Vagina (tissue), 2 donors: ENCODE measurements at regions not wholly inside any gene's neighbourhood (a gene's known extent, or its start where the extent isn't known, plus 50 kb on each side); places are given as distances from the start of the nearest gene placed in this dataset.
"Not testable (repeated sequence)": the region's sequence is repeated elsewhere in the genome, so short reads cannot be mapped to it uniquely, and the experiment has no call there.

Source experiments
- DNase-seq, 2 donors: peaks; one replicate each; pipeline ENCODE4 v3.0.0-alpha.2; 2017; ENCODE audit errors: extremely low spot score in 2 of 2
- H3K27ac ChIP-seq: fragments of 200-600 bp; sonication (generic); one replicate; pipeline ENCODE4 v1.5.1; 2019
- H3K27me3 ChIP-seq: fragments of 200-600 bp; sonication (generic); one replicate; pipeline ENCODE4 v1.5.1; 2019
- H3K36me3 ChIP-seq, 2 donors: fragments of 200-600 bp; sonication (generic); one replicate each; pipeline ENCODE4 v1.5.1; 2017 to 2019
- H3K4me1 ChIP-seq: fragments of 200-600 bp; sonication (generic); one replicate; pipeline ENCODE4 v1.5.1; 2019
- H3K4me3 ChIP-seq, 2 donors: fragments of 200-600 bp; sonication (generic); 1 replicate in 1 of 2; 2 replicates in 1 of 2; pipeline ENCODE4 v1.5.1; 2016 to 2019
- H3K9me3 ChIP-seq: fragments of 200-600 bp; sonication (generic); one replicate; pipeline ENCODE4 v1.5.1; 2019
- POLR2A ChIP-seq, 2 donors: fragments of 450-650 bp; IDR thresholded peaks; one replicate each; pipeline ENCODE4 v1.6.1; 2017; ENCODE audit warnings: antibody characterized with exemption in 2 of 2, mild to moderate bottlenecking in 2 of 2, moderate library complexity in 2 of 2
- POLR2AphosphoS5 ChIP-seq, 2 donors: sonication (generic); formaldehyde crosslinking; IDR thresholded peaks; one replicate each; pipeline ENCODE4 v1.9.0; 2017; ENCODE audit warnings: antibody characterized with exemption in 2 of 2, mild to moderate bottlenecking in 2 of 2, low read depth in 1 of 2; ENCODE audit not compliant: insufficient read depth in 1 of 2
- intact Hi-C: fragments of 100-400 bp; cut with DNase I; formaldehyde crosslinking; loops from one replicate; pipeline ENCODE4 v1.15.1; 2023
- TF ChIP-seq, protein P1 (sequence below), 3 experiments: fragments of 450-650 bp in 2 of 3; fragments of 200-600 bp in 1 of 3; sonication (generic) in 1 of 3; IDR thresholded peaks; one replicate each; pipeline ENCODE4 v1.5.1; 2017 to 2019; ENCODE audit warnings: antibody characterized with exemption in 3 of 3, mild to moderate bottlenecking in 2 of 3, moderate library complexity in 2 of 3

GRCh38 chr9:1882711-1883403 lies 132.3 kb upstream of the SMARCA2 start:
- no peak overlapping the region for H3K27ac ChIP-seq
- intact Hi-C loops, result no loop called here
- no peak overlapping the region for H3K4me3 ChIP-seq
- no peak for DNase-seq
- no peaks in the 10 kb centered on the region for H3K36me3 ChIP-seq
- H3K9me3 ChIP-seq, result no peaks in the 10 kb centered on the region
- TF ChIP-seq POLR2AphosphoS5 (IDR thresholded peaks at IDR 0.05; ENCODE audit: insufficient read depth in 1 of 2, low read depth in 1 of 2) (no peak), POLR2A (IDR thresholded peaks at IDR 0.05) (no peak)
- TF ChIP-seq, protein P1, sequence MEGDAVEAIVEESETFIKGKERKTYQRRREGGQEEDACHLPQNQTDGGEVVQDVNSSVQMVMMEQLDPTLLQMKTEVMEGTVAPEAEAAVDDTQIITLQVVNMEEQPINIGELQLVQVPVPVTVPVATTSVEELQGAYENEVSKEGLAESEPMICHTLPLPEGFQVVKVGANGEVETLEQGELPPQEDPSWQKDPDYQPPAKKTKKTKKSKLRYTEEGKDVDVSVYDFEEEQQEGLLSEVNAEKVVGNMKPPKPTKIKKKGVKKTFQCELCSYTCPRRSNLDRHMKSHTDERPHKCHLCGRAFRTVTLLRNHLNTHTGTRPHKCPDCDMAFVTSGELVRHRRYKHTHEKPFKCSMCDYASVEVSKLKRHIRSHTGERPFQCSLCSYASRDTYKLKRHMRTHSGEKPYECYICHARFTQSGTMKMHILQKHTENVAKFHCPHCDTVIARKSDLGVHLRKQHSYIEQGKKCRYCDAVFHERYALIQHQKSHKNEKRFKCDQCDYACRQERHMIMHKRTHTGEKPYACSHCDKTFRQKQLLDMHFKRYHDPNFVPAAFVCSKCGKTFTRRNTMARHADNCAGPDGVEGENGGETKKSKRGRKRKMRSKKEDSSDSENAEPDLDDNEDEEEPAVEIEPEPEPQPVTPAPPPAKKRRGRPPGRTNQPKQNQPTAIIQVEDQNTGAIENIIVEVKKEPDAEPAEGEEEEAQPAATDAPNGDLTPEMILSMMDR (IDR thresholded peaks at IDR 0.05), result no peak
- H3K4me1 ChIP-seq, result no peaks in the 10 kb centered on the region
- no peaks in the 10 kb centered on the region for H3K27me3 ChIP-seq

GRCh38 chr9:1890201-1890600 lies 124.9 kb upstream of the SMARCA2 start:
- H3K27ac ChIP-seq, result no peak overlapping the region
- no peak overlapping the region for H3K4me3 ChIP-seq
- no peaks in the 10 kb centered on the region for H3K4me1 ChIP-seq
- no peaks in the 10 kb centered on the region for H3K36me3 ChIP-seq
- TF ChIP-seq, protein P1 (IDR thresholded peaks at IDR 0.05), result no peak
- TF ChIP-seq POLR2AphosphoS5 (IDR thresholded peaks at IDR 0.05; ENCODE audit: insufficient read depth in 1 of 2, low read depth in 1 of 2) (no peak), POLR2A (IDR thresholded peaks at IDR 0.05) (no peak)
- intact Hi-C loops, result no loop called here
- H3K9me3 ChIP-seq, result no peaks in the 10 kb centered on the region
- no peak for DNase-seq
- H3K27me3 ChIP-seq, result no peaks in the 10 kb centered on the region

- no peak for DNase-seq
- no peaks in the 10 kb centered on the region for H3K27me3 ChIP-seq
- no peaks in the 10 kb centered on the region for H3K9me3 ChIP-seq
- H3K27ac ChIP-seq, result no peak overlapping the region
- TF ChIP-seq, protein P1 (IDR thresholded peaks at IDR 0.05), result no peak
- TF ChIP-seq POLR2A (IDR thresholded peaks at IDR 0.05) (no peak), POLR2AphosphoS5 (IDR thresholded peaks at IDR 0.05; ENCODE audit: insufficient read depth in 1 of 2, low read depth in 1 of 2) (no peak)
- H3K4me1 ChIP-seq, result no peaks in the 10 kb centered on the region
- H3K4me3 ChIP-seq, result no peak overlapping the region
- intact Hi-C loops, result no loop called here
- H3K36me3 ChIP-seq, result no peaks in the 10 kb centered on the region
Observed at GRCh38 chr9:1890816-1891215, 124.3 kb upstream of the SMARCA2 start.

DNA sequence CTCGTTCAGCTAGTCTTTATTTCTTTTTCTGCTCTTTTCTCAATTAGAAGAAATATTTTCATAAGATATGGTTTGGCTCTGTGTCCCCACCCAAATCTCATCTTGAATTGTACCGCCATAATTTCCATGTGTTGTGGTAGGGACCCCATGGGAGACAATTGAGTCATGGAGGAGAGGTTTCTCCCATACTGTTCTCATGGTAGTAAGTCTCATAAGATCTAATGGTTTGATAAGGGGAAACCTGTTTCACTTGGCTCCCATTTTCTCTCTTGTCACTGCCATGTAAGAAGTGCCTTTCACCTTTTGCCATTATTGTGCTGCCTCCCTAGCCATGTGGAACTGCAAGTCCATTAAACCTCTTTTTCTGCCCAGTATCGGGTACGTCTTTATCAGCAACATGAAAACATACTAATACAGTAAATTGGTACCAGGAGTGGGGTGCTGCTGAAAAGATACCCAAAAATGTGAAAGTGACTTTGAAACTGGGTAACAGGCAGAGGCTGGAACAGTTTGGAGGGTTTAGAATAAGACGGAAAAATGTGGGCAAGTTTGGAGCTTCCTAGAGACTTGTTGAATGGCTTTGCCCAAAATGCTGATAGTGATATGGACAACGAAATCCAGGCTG lies 112.0 kb upstream of the SMARCA2 start:
- intact Hi-C loops, result not testable (repeated sequence)

DNA sequence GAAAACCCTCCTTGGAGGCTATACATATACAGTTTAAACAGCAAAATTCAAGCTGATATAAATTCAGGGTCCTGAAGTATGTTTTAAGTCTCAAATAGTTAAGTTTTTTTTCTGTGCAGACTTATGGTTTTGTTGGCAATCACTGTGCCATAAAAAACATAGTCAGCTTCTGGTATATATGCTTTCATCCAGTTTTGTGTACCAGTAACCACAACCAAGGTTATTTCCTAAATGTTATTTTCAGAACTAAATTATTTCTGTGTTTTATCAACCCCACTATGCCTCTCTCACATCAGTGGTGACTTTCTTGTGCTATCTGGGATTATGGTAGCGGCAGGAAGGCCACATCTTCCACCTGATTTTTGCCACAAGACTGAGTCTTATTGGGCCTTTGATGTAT lies 107.7 kb upstream of the SMARCA2 start:
- TF ChIP-seq POLR2A (IDR thresholded peaks at IDR 0.05) (no peak), POLR2AphosphoS5 (IDR thresholded peaks at IDR 0.05; ENCODE audit: insufficient read depth in 1 of 2, low read depth in 1 of 2) (no peak)
- TF ChIP-seq, protein P1 (IDR thresholded peaks at IDR 0.05), result no peak
- Histone ChIP-seq H3K36me3 (no peaks in the 10 kb centered on the region), H3K4me1 (no peaks in the 10 kb centered on the region), H3K4me3 (no peak overlapping the region), H3K9me3 (no peaks in the 10 kb centered on the region), H3K27ac (no peak overlapping the region), H3K27me3 (no peaks in the 10 kb centered on the region)
- no peak for DNase-seq
- intact Hi-C loops, result no loop called here

More for the DNA sequence above, 112.0 kb upstream of the SMARCA2 start:
- not testable (repeated sequence) for H3K9me3 ChIP-seq, H3K4me3 ChIP-seq, H3K27me3 ChIP-seq, H3K4me1 ChIP-seq, DNase-seq, H3K36me3 ChIP-seq, H3K27ac ChIP-seq
